HS-27A (cell line): ENCODE measurements at regions not wholly inside any gene's neighbourhood (a gene's known extent, or its start where the extent isn't known, plus 50 kb on each side); places are given as distances from the start of the nearest gene placed in this dataset.

Source experiments
- DNase-seq: peaks from one replicate; pipeline ENCODE4 v3.0.0-alpha.2; 2012; ENCODE audit warnings: low read depth, missing footprints

GRCh38 chr11:127061947-127062346 is 61.4 kb upstream of the KIRREL3 start:
- DNase-seq: no peak

- DNase-seq: no peak
These were observed 59.2 kb upstream of the KIRREL3 start for GRCh38 chr11:127059750-127060149.

GRCh38 chr11:127059286-127059685 is 58.7 kb upstream of the KIRREL3 start:
- no peak for DNase-seq

GRCh38 chr11:127058524-127058923 is 58.0 kb upstream of the KIRREL3 start:
- no peak for DNase-seq

- no peak for DNase-seq
These were observed 56.6 kb upstream of the KIRREL3 start for GRCh38 chr11:127057126-127057525.

GRCh38 chr11:127056338-127056971 is 55.9 kb upstream of the KIRREL3 start:
- DNase-seq: no peak

- no peak for DNase-seq
These were observed 54.7 kb upstream of the KIRREL3 start for GRCh38 chr11:127055236-127055635.

- no peak for DNase-seq
These were observed 53.6 kb upstream of the KIRREL3 start for GRCh38 chr11:127054153-127054552.

GRCh38 chr11:127052404-127052803 is 51.8 kb upstream of the KIRREL3 start:
- DNase-seq: no peak
